ENCODE measurements at regions not wholly inside any gene's neighbourhood (a gene's known extent, or its start where the extent isn't known, plus 50 kb on each side); places are given as distances from the start of the nearest gene placed in this dataset.

GRCh38 chr16:79272141-79272577 lies 328.4 kb downstream of the MAF start:
- Histone ChIP-seq H3K9me3 (ENCODE audit: control insufficient read depth, insufficient read depth, low read depth, low read length) (no peaks in the 10 kb centered on the region), H3K27ac (ENCODE audit: low read length) (no peak overlapping the region), H3K27me3 (ENCODE audit: control insufficient read depth, insufficient read depth, low read length) (no peaks in the 10 kb centered on the region; the same call in 1 of the 2 replicates), H3K36me3 (ENCODE audit: control insufficient read depth, insufficient read depth, low read length) (no peaks in the 10 kb centered on the region), H3K4me1 (ENCODE audit: control insufficient read depth, insufficient read depth, low read length) (no peaks in the 10 kb centered on the region), H3K4me3 (ENCODE audit: low read depth in 2 of 2, low read length in 2 of 2) (no peak overlapping the region)
- ATAC-seq: no peak
- no peak for TF ChIP-seq CTCF (IDR thresholded peaks at IDR 0.05)
- TF ChIP-seq TCF7L2 (IDR thresholded peaks at IDR 0.05; ENCODE audit: low read depth, low read length): no peak
- TF ChIP-seq SIN3A (IDR thresholded peaks at IDR 0.05; ENCODE audit: borderline replicate concordance, insufficient read depth, low read depth, low read length): no peak
- TF ChIP-seq REST (IDR thresholded peaks at IDR 0.05; ENCODE audit: insufficient read depth in 1 of 2, low read depth in 2 of 2, low read length in 1 of 2): no peak
- TF ChIP-seq POLR2AphosphoS5 (IDR thresholded peaks at IDR 0.05; ENCODE audit: low read depth, low read length): no peak
- ChIA-PET POLR2A (no interaction called here), CTCF (no interaction called here)
- in situ Hi-C loops (cut with HindIII; ENCODE audit: low pct_unique_long_range_greater_than_20kb, low sequenced_read_pairs): no loop called here
- BruUV-seq (replicated peaks): no TSS peak
- intact Hi-C loops (cut with micrococcal nuclease; ENCODE audit: unreplicated experiment): no loop called here
- no peak for DNase-seq (ENCODE audit: low read depth, low spot score)

- ATAC-seq (no peak), DNase-seq (ENCODE audit: low read depth, low spot score) (no peak)
- Histone ChIP-seq H3K9me3 (ENCODE audit: control insufficient read depth, insufficient read depth, low read depth, low read length) (no peaks in the 10 kb centered on the region), H3K36me3 (ENCODE audit: control insufficient read depth, insufficient read depth, low read length) (no peaks in the 10 kb centered on the region), H3K4me1 (ENCODE audit: control insufficient read depth, insufficient read depth, low read length) (no peaks in the 10 kb centered on the region), H3K4me3 (ENCODE audit: low read depth in 2 of 2, low read length in 2 of 2) (no peak overlapping the region), H3K27me3 (ENCODE audit: control insufficient read depth, insufficient read depth, low read length) (no peaks in the 10 kb centered on the region; the same call in 1 of the 2 replicates), H3K27ac (ENCODE audit: low read length) (no peak overlapping the region)
- intact Hi-C loops (cut with micrococcal nuclease; ENCODE audit: unreplicated experiment): no loop called here
- CTCF ChIA-PET: no interaction called here
- in situ Hi-C loops (cut with HindIII; ENCODE audit: low pct_unique_long_range_greater_than_20kb, low sequenced_read_pairs): no loop called here
- TF ChIP-seq TCF7L2 (IDR thresholded peaks at IDR 0.05; ENCODE audit: low read depth, low read length): no peak
- no peak for TF ChIP-seq CTCF (IDR thresholded peaks at IDR 0.05)
- TF ChIP-seq REST (IDR thresholded peaks at IDR 0.05; ENCODE audit: insufficient read depth in 1 of 2, low read depth in 2 of 2, low read length in 1 of 2): no peak
- TF ChIP-seq POLR2AphosphoS5 (IDR thresholded peaks at IDR 0.05; ENCODE audit: low read depth, low read length): no peak
- TF ChIP-seq SIN3A (IDR thresholded peaks at IDR 0.05; ENCODE audit: borderline replicate concordance, insufficient read depth, low read depth, low read length): no peak
- no TSS peak for BruUV-seq (replicated peaks)
- POLR2A ChIA-PET: no interaction called here
Measured at GRCh38 chr16:79271583-79271982, 329.0 kb downstream of the MAF start.
